Osteoblast (primary cell): ENCODE measurements at regions not wholly inside any gene's neighbourhood (a gene's known extent, or its start where the extent isn't known, plus 50 kb on each side); places are given as distances from the start of the nearest gene placed in this dataset.
A peak's percentile ranks its signal among the peaks of the same experiment; 100 is the strongest.

Source experiments
- DNase-seq: peaks from one replicate; pipeline ENCODE4 v3.0.0; 2011; ENCODE audit warnings: low spot score, mixed read lengths; ENCODE audit not compliant: insufficient read length; ENCODE audit errors: missing footprints
- H2AFZ ChIP-seq: 2 replicates; pipeline ENCODE4 v1.6.0; 2011; ENCODE audit warnings: mild to moderate bottlenecking, low read length
- H3K27ac ChIP-seq: 2 replicates; pipeline ENCODE4 v1.5.1; 2011; ENCODE audit warnings: mild to moderate bottlenecking, low read depth, low read length, moderate library complexity
- H3K27me3 ChIP-seq: 2 replicates; pipeline ENCODE4 v1.6.0; 2012; ENCODE audit warnings: mild to moderate bottlenecking, control low read depth, inconsistent platforms, low read length, moderate library complexity; ENCODE audit not compliant: insufficient read depth
- H3K36me3 ChIP-seq: 2 replicates; pipeline ENCODE4 v1.5.1; 2011; ENCODE audit warnings: mild to moderate bottlenecking, low read length, control low read depth, moderate library complexity; ENCODE audit not compliant: insufficient read depth
- H3K4me1 ChIP-seq: 2 replicates; pipeline ENCODE4 v1.5.1; 2011; ENCODE audit warnings: mild to moderate bottlenecking, low read length, control low read depth, moderate library complexity; ENCODE audit not compliant: insufficient read depth
- H3K4me2 ChIP-seq: 2 replicates; pipeline ENCODE4 v1.6.0; 2011; ENCODE audit warnings: mild to moderate bottlenecking, low read length; ENCODE audit not compliant: insufficient read depth
- H3K4me3 ChIP-seq: fragments of 200-600 bp; sonication (generic); 3 replicates; pipeline ENCODE4 v1.5.1; 2012; ENCODE audit warnings: mild to moderate bottlenecking, low read length, inconsistent platforms; ENCODE audit not compliant: insufficient read depth
- H3K79me2 ChIP-seq: 2 replicates; pipeline ENCODE4 v1.6.0; 2012; ENCODE audit warnings: mild to moderate bottlenecking, low read length, control low read depth, inconsistent platforms; ENCODE audit not compliant: insufficient read depth
- H3K9me3 ChIP-seq: 2 replicates; pipeline ENCODE4 v1.5.1; 2011; ENCODE audit warnings: low read depth, low read length, control low read depth
- H4K20me1 ChIP-seq: 2 replicates; pipeline ENCODE4 v1.6.0; 2012; ENCODE audit warnings: mild to moderate bottlenecking, low read length, control low read depth; ENCODE audit not compliant: insufficient read depth
- TF ChIP-seq, protein P1 (sequence below): IDR thresholded peaks from 2 replicates; pipeline ENCODE4 v1.5.1; 2011; ENCODE audit warnings: mild to moderate bottlenecking, low read depth, low read length, moderate library complexity; ENCODE audit errors: extremely low read depth

DNA sequence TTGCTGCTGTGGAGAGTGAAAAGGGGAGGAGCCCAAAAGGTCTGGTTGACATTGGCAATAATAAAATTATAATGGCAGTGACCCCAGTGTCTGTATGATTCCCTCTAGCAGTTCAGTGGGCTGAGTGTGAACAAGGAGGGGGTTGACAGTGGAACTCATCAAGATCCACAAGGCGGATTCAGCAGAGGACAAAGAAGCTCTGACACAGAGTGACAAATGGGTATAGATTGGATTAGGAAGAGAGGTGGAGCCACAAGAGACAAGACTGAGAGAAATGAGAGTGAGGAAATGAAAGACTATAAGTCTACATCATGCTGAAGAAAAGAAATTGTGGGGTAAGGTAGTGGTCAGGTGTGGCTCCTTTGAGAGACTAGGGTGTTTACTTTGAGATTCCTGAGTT, 58.9 kb downstream of the CCDC71L start:
- H3K27me3 ChIP-seq = no peaks in the 10 kb centered on the region

DNA sequence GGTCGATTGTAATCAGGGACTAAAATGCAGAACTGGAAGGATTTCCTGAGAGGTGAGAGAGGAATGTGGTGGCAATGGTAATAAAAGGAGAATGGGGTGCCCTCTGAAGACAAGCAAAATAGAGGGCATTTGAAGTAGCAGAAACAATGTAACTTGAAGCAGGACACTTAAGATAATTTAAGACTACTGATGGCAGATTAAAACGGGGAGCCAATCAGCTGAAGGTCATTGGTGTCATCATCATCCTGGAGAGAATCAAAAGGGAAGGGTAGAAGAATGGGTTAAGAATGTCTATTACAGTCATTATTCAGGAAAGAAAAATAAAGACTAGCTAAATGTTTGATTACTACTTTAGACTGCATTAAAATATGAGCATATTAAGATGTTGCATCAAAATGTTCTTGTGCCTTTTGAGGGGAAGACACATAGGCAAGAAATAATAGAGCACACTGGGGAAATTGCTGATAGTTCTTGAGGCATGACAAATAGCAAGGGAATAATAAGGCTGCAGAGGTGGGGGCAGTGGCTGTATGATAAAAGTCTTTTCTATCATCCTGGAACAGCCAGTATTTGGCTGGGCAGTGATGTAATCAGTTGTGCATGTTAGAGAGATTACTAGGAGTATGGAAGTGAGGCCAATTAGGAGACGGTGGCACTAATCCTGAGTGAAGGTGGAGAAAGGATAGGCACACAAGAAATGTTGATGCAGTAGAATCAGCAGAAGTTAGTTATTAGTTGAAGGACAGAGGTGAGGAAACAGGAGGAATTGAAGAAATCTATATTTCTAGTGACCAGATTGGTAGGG, 60.2 kb downstream of the CCDC71L start:
- Histone ChIP-seq H3K27me3 (no peaks in the 10 kb centered on the region), H3K9me3 (no peaks in the 10 kb centered on the region), H3K4me3 (no peak overlapping the region), H3K27ac (no peak overlapping the region), H3K4me2 (no peak overlapping the region), H4K20me1 (no peaks in the 10 kb centered on the region), H3K36me3 (no peaks in the 10 kb centered on the region), H3K79me2 (no peaks in the 10 kb centered on the region), H3K4me1 (peaks cover 7% of the 10 kb centered on the region), H2AFZ (no peak overlapping the region)
- no peak for DNase-seq
- TF ChIP-seq, protein P1, sequence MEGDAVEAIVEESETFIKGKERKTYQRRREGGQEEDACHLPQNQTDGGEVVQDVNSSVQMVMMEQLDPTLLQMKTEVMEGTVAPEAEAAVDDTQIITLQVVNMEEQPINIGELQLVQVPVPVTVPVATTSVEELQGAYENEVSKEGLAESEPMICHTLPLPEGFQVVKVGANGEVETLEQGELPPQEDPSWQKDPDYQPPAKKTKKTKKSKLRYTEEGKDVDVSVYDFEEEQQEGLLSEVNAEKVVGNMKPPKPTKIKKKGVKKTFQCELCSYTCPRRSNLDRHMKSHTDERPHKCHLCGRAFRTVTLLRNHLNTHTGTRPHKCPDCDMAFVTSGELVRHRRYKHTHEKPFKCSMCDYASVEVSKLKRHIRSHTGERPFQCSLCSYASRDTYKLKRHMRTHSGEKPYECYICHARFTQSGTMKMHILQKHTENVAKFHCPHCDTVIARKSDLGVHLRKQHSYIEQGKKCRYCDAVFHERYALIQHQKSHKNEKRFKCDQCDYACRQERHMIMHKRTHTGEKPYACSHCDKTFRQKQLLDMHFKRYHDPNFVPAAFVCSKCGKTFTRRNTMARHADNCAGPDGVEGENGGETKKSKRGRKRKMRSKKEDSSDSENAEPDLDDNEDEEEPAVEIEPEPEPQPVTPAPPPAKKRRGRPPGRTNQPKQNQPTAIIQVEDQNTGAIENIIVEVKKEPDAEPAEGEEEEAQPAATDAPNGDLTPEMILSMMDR = no peak

More for the DNA sequence above, 58.9 kb downstream of the CCDC71L start:
- H3K9me3 ChIP-seq = no peaks in the 10 kb centered on the region
- DNase-seq = no peak
- no peaks in the 10 kb centered on the region for H4K20me1 ChIP-seq
- H2AFZ ChIP-seq = no peak overlapping the region
- no peak overlapping the region for H3K4me3 ChIP-seq
- H3K4me2 ChIP-seq = no peak overlapping the region
- TF ChIP-seq, protein P1 = no peak
- H3K27ac ChIP-seq = no peak overlapping the region
- H3K36me3 ChIP-seq = no peaks in the 10 kb centered on the region
- H3K79me2 ChIP-seq = no peaks in the 10 kb centered on the region
- peaks cover 7% of the 10 kb centered on the region for H3K4me1 ChIP-seq

DNA sequence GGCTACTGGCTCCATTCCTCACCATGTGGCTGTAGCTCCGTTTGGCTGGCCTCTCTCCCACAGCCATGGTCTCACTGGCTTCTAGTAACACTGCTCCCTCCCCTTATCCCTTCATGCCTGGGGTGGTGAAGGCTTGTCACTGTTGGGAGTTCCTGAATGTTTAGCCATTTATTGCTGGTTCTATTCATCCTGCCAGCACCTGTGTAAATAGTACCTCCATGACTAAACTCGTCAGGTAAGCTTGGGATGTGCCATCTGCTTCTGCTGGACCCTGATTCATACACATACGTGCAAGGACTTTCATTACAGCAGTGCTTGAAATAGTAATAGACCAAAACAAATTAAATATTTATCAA, 61.6 kb downstream of the CCDC71L start:
- no peak overlapping the region for H3K4me3 ChIP-seq
- no peaks in the 10 kb centered on the region for H3K79me2 ChIP-seq
- H3K4me2 ChIP-seq = no peak overlapping the region
- no peak for DNase-seq
- H4K20me1 ChIP-seq = no peaks in the 10 kb centered on the region
- no peaks in the 10 kb centered on the region for H3K36me3 ChIP-seq
- H3K4me1 ChIP-seq = peaks cover 7% of the 10 kb centered on the region
- TF ChIP-seq, protein P1 = no peak
- H2AFZ ChIP-seq = peak overlapping the region; percentile 95
- no peaks in the 10 kb centered on the region for H3K27me3 ChIP-seq
- no peaks in the 10 kb centered on the region for H3K9me3 ChIP-seq
- no peak overlapping the region for H3K27ac ChIP-seq

DNA sequence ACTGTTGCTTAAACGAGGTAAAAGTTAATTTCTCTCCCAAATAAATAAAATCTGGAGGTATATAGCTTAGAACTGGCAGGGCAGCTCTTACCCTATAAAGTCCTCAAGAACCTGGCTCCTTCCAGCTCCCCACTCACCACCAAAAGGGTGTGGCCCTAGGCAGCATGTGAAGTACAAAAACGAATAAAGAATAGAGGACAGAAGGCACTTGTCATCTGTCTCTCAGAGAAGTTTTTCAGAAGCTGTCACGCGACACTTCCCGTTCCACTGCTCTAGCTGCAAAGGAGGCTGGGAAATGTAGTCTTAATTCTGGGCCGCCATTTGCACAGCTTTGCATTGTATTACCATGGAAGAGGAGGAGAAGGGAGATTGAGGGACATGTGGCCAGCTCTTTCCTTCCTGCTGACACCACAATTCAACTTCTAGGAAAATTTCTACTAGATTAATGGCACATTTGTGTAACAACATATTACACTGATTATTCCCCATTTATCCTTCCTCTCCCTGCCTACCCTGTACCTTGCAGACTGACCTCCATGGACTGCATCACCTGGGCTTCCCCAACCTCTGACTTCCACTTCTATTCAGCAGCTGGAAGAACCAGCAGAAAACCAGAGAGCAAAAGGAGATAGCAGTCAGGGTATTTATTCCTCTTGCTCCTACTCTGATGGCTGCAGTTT, 62.2 kb downstream of the CCDC71L start:
- H3K4me1 ChIP-seq = peaks cover 7% of the 10 kb centered on the region
- no peaks in the 10 kb centered on the region for H3K79me2 ChIP-seq
- TF ChIP-seq, protein P1 = no peak
- no peak for DNase-seq
- H3K9me3 ChIP-seq = no peaks in the 10 kb centered on the region
- H2AFZ ChIP-seq = peak overlapping the region; percentile 95
- peak overlapping the region; percentile 73 for H3K4me3 ChIP-seq
- no peaks in the 10 kb centered on the region for H3K36me3 ChIP-seq
- H3K27me3 ChIP-seq = no peaks in the 10 kb centered on the region
- peak overlapping the region; percentile 94 for H3K4me2 ChIP-seq
- no peaks in the 10 kb centered on the region for H4K20me1 ChIP-seq
- no peak overlapping the region for H3K27ac ChIP-seq
